Hepatocyte (in vitro differentiated cells): ENCODE measurements at regions not wholly inside any gene's neighbourhood (a gene's known extent, or its start where the extent isn't known, plus 50 kb on each side); places are given as distances from the start of the nearest gene placed in this dataset.

Source experiments
- EZH2 ChIP-seq: fragments of 200-600 bp; sonication (generic); IDR thresholded peaks from 2 replicates; pipeline ENCODE4 v1.6.1; 2016; ENCODE audit warnings: antibody characterized with exemption, mild to moderate bottlenecking, borderline replicate concordance
- TF ChIP-seq, protein P1 (sequence below): fragments of 200-600 bp; sonication (generic); IDR thresholded peaks from 2 replicates; pipeline ENCODE4 v1.5.1; 2016; ENCODE audit warnings: antibody characterized with exemption, mild to moderate bottlenecking; ENCODE audit not compliant: poor library complexity

DNA sequence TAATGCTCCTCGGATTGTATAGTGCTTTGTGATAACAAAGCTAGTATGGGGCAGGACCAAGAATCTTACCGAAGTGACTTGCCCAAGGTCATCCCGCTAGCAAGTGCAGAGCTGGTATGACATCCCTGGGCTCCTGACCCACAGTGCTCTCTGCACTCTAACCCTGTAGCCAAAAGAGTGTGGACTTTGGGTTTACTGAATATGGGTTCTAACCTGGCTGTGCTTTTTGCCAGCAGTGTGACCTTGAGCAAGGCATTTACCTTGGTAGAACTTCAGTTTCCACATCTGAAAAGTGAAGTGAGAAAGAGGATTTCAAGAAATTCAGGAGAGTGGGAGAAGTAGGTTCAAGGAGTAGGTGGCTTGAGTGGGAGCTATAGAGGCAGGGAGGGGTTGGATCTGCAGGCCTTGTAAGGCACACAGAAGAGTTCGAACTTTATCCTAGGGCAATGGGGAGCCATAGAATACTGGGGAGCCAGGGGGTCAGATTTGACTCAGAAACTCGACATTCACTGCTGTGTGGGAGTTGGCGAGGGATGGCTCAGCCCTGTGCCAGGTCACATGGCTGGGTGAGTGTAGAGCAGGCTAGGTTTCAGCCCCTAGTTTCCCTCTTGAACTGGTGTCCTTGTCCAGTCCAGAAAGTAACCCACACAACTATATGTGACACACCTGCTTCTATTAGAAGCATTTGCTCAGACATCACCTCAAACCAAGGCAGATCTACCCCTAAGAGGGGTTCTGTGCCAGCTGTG lies 91.9 kb downstream of the RPLP1 start:
- TF ChIP-seq, protein P1, sequence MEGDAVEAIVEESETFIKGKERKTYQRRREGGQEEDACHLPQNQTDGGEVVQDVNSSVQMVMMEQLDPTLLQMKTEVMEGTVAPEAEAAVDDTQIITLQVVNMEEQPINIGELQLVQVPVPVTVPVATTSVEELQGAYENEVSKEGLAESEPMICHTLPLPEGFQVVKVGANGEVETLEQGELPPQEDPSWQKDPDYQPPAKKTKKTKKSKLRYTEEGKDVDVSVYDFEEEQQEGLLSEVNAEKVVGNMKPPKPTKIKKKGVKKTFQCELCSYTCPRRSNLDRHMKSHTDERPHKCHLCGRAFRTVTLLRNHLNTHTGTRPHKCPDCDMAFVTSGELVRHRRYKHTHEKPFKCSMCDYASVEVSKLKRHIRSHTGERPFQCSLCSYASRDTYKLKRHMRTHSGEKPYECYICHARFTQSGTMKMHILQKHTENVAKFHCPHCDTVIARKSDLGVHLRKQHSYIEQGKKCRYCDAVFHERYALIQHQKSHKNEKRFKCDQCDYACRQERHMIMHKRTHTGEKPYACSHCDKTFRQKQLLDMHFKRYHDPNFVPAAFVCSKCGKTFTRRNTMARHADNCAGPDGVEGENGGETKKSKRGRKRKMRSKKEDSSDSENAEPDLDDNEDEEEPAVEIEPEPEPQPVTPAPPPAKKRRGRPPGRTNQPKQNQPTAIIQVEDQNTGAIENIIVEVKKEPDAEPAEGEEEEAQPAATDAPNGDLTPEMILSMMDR, result no peak
- no peak for TF ChIP-seq EZH2
